ENCODE measurements at regions not wholly inside any gene's neighbourhood (a gene's known extent, or its start where the extent isn't known, plus 50 kb on each side); places are given as distances from the start of the nearest gene placed in this dataset.

DNA sequence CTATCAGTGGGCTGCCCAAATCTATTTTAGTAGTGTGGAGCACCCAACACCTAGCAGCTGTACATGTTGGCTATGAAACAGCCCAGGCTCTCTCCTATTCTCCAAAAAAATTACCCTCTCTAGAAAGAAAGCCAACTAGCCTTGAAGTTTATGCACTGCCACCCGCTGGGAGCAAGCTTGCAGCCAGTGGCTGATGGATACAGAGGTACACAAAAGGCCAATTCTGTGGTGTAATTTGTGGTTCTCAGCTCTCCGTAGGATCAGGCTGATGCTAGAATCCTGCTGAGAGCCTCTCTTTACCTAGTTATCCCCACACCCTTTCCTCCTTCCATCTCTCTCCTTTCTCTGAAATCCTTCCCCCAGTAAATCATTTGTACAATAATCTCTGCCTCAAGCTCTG, 1120.7 kb downstream of the DIAPH3 start:
- TF ChIP-seq CTCF (IDR thresholded peaks at IDR 0.05) (no peak), EP300 (IDR thresholded peaks at IDR 0.05) (no peak), POLR2A (IDR thresholded peaks at IDR 0.05) (no peak)

Measured in tibial nerve (tissue), 4 donors.